ENCODE measurements at regions not wholly inside any gene's neighbourhood (a gene's known extent, or its start where the extent isn't known, plus 50 kb on each side); places are given as distances from the start of the nearest gene placed in this dataset.
"Not testable (repeated sequence)": the region's sequence is repeated elsewhere in the genome, so short reads cannot be mapped to it uniquely, and the experiment has no call there.

DNA sequence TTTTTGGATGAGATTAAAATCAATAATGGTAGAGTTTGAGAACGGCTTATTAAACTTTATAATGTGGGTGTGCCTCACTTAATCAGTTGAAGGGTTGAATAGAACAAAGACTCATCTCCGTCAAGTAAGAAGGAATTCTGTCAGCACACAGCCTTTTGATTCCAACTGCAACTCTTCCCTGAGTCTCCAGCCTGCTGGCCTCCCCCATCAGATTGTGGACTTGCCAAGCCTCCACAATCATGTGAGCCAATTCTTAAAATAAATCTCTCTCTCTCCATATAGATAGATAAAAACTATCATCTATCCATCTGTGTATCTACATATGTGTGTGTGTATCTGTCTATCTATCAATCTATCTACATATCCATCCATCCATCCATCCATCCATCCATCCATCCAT lies 127.4 kb upstream of the BTG1 start:
- no peak for DNase-seq (ENCODE audit: low spot score)

- no peak for DNase-seq (ENCODE audit: low spot score)
These were observed 126.7 kb upstream of the BTG1 start for GRCh38 chr12:92272061-92272964.

GRCh38 chr12:92271341-92271740 lies 125.7 kb upstream of the BTG1 start:
- no peak for DNase-seq (ENCODE audit: low spot score)

- DNase-seq (ENCODE audit: low spot score) = no peak
These were observed 124.9 kb upstream of the BTG1 start for GRCh38 chr12:92270521-92270920.

DNA sequence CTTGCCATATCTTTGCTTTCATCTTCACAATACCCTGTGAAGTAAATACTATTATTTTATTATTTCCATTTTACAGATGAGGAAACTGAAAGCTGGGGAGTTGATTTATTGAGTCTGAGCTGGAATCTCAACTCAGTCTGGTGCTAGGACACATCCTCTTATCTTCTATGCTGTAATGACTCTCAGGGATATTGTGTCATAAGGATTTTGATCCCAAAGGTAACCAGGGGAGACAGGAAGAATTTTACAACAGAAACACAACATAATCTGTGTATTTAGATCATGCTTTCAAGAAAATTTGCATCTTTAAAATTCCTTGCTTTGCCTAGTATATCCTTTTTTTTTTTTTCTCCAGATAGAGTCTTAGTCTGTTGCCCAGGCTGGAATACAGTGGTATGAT lies 123.3 kb upstream of the BTG1 start:
- DNase-seq (ENCODE audit: low spot score) = no peak

DNA sequence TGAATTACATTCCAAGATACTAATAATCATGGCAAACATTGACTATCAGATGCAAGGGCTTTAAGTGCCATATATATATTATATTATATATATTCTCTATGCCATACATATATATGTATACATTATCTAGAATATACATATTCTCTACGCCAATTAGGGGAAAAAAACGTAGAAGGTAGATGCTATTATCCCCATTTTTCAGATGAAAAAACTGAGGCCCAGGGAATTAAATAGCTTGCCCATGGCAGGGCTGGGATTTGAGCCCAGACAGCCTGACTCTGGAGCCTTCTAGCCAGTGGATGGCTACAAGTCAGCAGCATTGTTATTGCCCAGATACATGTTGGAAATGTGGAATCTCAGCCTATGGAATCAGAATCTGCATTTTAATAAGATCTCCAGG lies 116.0 kb upstream of the BTG1 start:
- DNase-seq (ENCODE audit: low spot score) = no peak

- no peak for DNase-seq (ENCODE audit: low spot score)
These were observed 115.4 kb upstream of the BTG1 start for GRCh38 chr12:92261071-92261470.

DNA sequence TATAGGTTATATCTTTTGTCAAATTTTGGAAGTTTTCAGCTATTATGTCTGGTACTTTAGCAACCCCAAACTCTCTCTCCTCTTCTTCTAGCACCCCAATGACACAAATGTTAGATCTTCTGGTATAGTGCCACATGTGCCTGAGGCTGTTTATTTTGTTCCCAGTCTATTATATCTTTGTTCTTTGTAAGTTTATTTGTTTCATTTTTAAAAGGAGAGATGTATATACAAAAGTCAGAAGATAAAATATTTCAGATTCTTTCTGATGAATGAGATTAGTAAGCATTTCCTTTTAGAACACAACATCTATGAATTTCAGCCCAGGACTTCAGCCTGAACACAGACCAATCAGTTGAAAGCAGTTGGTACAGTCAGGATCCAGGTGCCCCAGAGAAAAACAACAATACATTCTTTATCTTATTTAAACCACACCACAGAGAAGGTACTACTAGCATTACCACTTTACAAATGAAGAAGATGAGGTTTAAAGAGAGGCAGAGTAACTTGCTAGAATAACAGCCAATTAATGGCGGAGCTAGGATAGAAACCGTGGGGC lies 114.1 kb upstream of the BTG1 start:
- DNase-seq (ENCODE audit: low spot score) = no peak

DNA sequence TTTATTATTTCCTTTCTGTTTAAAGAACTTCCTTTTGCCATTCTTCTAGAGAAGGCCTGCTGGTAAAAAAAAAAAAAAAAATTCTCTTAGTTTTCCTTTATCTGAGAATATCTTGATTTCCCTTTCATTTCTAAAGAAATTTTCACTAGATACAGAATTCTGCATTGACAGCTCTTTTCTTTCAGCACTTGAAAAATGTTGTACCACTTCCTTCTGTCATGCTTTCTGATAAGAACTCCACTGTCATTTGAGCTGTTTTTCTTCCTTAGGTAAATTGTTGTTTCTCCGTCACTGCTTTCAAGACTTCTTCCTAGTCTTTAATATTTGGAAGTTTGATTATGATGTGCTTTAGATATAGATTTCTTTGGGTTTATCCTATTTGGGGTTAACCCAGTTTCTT lies 113.6 kb upstream of the BTG1 start:
- DNase-seq (ENCODE audit: low spot score) = no peak

DNA sequence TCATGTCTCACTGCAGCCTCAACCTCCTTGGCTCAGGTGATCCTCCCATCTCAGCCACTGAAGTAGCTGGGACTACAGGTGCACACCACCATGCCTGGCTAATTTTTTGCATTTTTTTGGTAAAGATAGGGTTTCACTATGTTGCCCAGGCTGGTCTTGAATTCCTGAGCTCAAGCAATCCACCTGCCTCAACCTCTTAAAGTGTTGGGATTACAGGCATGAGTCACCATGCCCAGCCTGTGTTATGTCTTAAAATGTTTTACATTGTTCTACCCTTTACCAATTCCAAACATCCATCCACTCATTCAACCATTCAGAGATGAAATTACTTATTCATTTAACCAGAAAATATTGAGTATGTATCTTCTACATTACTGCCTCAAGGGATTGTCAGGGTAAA lies 111.6 kb upstream of the BTG1 start:
- DNase-seq (ENCODE audit: low spot score) = no peak

- DNase-seq (ENCODE audit: low spot score) = no peak
These were observed 110.1 kb upstream of the BTG1 start for GRCh38 chr12:92255741-92256140.

- no peak for DNase-seq (ENCODE audit: low spot score)
These were observed 107.7 kb upstream of the BTG1 start for GRCh38 chr12:92253301-92253700.

- DNase-seq (ENCODE audit: low spot score) = no peak
These were observed 103.3 kb upstream of the BTG1 start for GRCh38 chr12:92248977-92249376.

DNA sequence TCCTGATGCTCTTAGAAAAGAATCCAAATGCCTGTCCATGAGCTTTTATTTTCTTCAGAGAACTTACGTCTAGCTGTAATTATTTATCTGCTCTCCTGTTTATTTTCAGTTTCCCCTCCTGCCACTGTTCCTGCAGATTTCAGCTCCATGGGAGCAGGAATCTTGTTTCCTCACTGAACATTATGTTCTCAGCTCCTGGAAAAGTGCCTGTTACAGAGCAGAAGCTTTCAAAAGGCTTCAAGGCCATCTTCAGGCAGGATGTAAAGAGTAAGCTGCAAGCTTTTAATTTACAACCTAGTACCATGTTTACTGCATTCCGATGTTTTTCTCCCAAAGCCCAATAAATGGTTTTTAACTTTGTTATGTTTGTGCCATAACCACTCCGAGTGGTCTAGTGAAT lies 98.4 kb upstream of the BTG1 start:
- DNase-seq (ENCODE audit: low spot score) = no peak

DNA sequence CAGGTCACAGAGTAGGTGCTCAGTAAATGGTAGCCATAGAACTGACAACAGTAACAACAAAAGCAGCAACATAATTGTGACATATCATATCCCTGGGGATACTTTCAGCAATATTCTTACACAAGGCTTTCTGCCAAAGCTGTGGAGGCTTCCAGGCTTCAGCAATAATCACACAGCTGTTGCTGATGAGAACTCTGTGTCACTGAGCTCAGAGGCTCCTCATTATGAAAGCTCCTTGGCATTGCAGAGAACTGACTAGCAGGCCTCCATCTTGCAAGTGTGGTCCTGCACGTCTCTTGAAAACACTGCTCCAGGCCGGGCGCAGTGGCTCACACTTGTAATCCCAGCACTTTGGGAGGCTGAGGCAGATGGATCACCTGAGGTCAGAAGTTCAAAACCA lies 97.3 kb upstream of the BTG1 start:
- DNase-seq (ENCODE audit: low spot score) = no peak

DNA sequence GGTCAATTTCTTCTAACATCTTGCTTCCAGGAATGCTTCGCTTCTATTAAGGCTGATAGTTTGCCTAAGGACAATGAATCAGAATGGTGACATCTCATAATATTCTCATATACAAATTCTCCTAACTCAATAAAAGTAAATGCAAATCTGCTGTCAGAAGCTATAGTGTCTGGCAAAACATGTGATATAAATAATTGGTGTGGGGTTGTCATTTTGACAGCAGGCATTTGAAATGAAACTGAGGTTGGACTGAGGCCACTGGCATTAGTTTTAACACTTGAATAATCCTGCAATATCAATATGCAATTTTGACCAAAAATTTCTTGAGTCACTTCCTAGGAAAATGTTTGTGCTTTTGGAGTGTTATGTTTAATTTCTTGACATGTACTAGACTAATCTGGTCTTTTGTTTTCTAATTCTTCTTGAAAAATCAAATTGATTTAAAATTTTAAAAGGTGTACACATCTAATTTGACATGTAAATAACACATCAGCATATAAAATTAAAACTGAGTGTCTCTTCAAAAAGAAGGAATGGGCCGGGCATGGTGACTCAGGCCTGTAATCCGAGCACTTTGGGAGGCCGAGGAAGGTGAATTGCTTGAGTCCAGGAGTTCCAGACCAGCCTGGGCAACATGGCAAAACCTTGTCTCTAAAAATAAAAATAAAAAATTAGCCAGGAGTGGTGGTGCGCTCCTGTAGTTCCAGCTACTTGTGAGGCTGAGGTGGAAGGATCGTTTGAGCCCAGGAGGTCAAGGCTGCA lies 92.3 kb upstream of the BTG1 start:
- no peak for DNase-seq (ENCODE audit: low spot score)

DNA sequence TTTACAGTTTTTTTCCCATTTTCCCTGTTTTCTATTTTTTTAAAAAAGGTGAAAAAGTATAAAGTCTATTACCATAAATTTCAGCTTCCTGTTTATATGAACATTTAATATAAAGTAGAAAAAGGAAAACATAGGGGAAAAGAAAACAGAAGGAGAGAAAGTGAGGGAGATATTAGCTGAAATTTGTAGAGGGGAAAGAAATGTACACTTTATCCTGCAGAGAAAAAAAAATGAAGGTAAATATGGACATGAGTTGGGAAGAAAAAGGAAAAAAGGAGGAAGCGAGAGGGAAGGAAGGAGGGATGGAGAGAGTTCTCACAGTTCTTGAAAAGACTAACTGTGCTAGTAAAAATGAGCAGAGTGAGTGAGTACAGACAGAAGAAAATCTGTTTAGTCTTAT lies 91.6 kb upstream of the BTG1 start:
- DNase-seq (ENCODE audit: low spot score) = no peak

- no peak for DNase-seq (ENCODE audit: low spot score)
These were observed 90.2 kb upstream of the BTG1 start for GRCh38 chr12:92235703-92236472.

DNA sequence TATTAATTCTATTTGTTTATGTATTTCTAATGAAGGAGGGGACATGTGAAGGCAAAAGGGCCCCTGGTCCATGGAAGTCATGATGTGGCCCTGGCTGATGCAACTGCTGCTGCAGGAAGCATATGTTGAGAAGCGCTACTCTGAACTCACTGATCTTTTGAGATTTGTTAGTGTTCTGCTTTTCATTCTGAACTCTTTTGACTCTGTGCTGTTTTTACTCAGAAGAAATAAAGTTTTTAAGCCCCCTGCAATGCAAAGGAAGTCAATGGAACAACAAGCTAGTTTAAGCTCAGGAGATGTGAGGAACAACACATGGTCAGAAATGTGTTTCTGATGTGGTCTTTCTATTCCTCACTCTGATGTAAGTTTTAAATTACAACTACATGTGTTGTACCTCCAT lies 88.9 kb upstream of the BTG1 start:
- DNase-seq (ENCODE audit: low spot score) = no peak

DNA sequence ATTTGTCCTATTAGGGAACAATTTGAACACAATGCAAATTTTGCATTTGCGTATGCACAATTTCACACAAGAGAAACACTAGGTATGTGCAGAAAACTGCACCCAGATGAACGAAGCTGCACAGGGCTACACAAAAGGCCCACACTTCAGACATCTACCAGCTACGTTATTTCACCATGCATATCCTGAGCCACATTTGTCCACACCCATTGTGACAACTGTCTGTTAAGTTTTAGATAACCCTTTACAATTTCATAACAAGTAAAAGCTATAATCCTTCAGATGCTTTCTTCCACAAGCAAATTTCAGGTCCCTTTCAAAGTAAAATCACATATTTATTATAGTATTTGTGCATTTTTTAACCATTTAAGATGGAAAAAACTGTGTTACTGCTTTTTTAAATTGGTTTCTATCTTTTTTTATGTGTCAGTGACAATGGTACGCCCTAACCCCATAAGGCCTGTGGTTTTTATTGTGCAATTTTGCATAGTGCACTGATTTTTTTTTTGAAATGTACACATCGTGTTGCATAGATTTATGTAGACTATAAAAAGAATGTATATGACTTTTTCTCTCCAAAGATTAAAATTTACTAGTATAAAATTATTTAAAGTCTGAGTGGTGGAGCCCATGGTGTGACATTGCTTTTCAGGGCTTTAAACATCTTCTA lies 87.8 kb upstream of the BTG1 start:
- DNase-seq (ENCODE audit: low spot score) = no peak

GRCh38 chr12:92232371-92232932 lies 86.8 kb upstream of the BTG1 start:
- not testable (repeated sequence) for DNase-seq (ENCODE audit: low spot score)

All from SK-N-DZ (cell line).